Upper lobe of left lung (tissue), 4 donors: ENCODE measurements at regions not wholly inside any gene's neighbourhood (a gene's known extent, or its start where the extent isn't known, plus 50 kb on each side); places are given as distances from the start of the nearest gene placed in this dataset.

ENCODE experiments used
- CTCF ChIP-seq, 6 experiments: fragments of 450-650 bp in 4 of 6; fragments of 200-600 bp in 2 of 6; sonication (generic) in 2 of 6; IDR thresholded peaks; one replicate each; pipeline ENCODE4 v1.5.1; 2016 to 2019; ENCODE audit warnings: antibody characterized with exemption in 6 of 6
- POLR2A ChIP-seq, 4 donors: fragments of 450-650 bp; IDR thresholded peaks; one replicate each; pipeline ENCODE4 v1.5.1; 2016 to 2017; ENCODE audit warnings: antibody characterized with exemption in 4 of 4, mild to moderate bottlenecking in 2 of 4

- TF ChIP-seq CTCF (IDR thresholded peaks at IDR 0.05), result no peak
- TF ChIP-seq POLR2A (IDR thresholded peaks at IDR 0.05), result no peak
These were observed 383.4 kb downstream of the ENC1 start for GRCh38 chr5:74257060-74257527.
